ENCODE measurements at regions not wholly inside any gene's neighbourhood (a gene's known extent, or its start where the extent isn't known, plus 50 kb on each side); places are given as distances from the start of the nearest gene placed in this dataset.

GRCh38 chr15:37771465-37771864 lies 163.0 kb upstream of the TMCO5A start:
- no peak for TF ChIP-seq CTCF (IDR thresholded peaks at IDR 0.05)
- TF ChIP-seq EZH2phosphoT487 (IDR thresholded peaks at IDR 0.05): no peak

Measured in neural progenitor cell (in vitro differentiated cells).